ENCODE measurements at regions not wholly inside any gene's neighbourhood (a gene's known extent, or its start where the extent isn't known, plus 50 kb on each side); places are given as distances from the start of the nearest gene placed in this dataset.
"Not testable (repeated sequence)": the region's sequence is repeated elsewhere in the genome, so short reads cannot be mapped to it uniquely, and the experiment has no call there.

GRCh38 chr5:103808464-103809106 is 246.0 kb upstream of the NUDT12 start:
- DNase-seq: no peak

- DNase-seq: no peak
Measured at GRCh38 chr5:103804711-103805110, 242.1 kb upstream of the NUDT12 start.

GRCh38 chr5:103801681-103802080 is 239.1 kb upstream of the NUDT12 start:
- no peak for DNase-seq

- DNase-seq: no peak
Measured at GRCh38 chr5:103800741-103801495, 238.3 kb upstream of the NUDT12 start.

GRCh38 chr5:103793595-103794182 is 231.1 kb upstream of the NUDT12 start:
- no peak for DNase-seq

- DNase-seq: no peak
Measured at GRCh38 chr5:103785569-103785968, 223.0 kb upstream of the NUDT12 start.

GRCh38 chr5:103783669-103784068 is 221.1 kb upstream of the NUDT12 start:
- DNase-seq: no peak

- no peak for DNase-seq
Measured at GRCh38 chr5:103780794-103781193, 218.2 kb upstream of the NUDT12 start.

- DNase-seq: no peak
Measured at GRCh38 chr5:103774721-103775120, 212.1 kb upstream of the NUDT12 start.

GRCh38 chr5:103772248-103772647 is 209.7 kb upstream of the NUDT12 start:
- DNase-seq: no peak

GRCh38 chr5:103764403-103764802 is 201.8 kb upstream of the NUDT12 start:
- DNase-seq: no peak

GRCh38 chr5:103758996-103759395 is 196.4 kb upstream of the NUDT12 start:
- no peak for DNase-seq

GRCh38 chr5:103755974-103756373 is 193.4 kb upstream of the NUDT12 start:
- DNase-seq: no peak

GRCh38 chr5:103745353-103746065 is 182.9 kb upstream of the NUDT12 start:
- DNase-seq: no peak

GRCh38 chr5:103744159-103744558 is 181.6 kb upstream of the NUDT12 start:
- no peak for DNase-seq

GRCh38 chr5:103743421-103743820 is 180.8 kb upstream of the NUDT12 start:
- DNase-seq: no peak

GRCh38 chr5:103741984-103742383 is 179.4 kb upstream of the NUDT12 start:
- DNase-seq: no peak

- not testable (repeated sequence) for DNase-seq
Measured at GRCh38 chr5:103736343-103736742, 173.8 kb upstream of the NUDT12 start.

- no peak for DNase-seq
Measured at GRCh38 chr5:103724271-103724670, 161.7 kb upstream of the NUDT12 start.

- DNase-seq: no peak
Measured at GRCh38 chr5:103721183-103721582, 158.6 kb upstream of the NUDT12 start.

- no peak for DNase-seq
Measured at GRCh38 chr5:103718108-103718507, 155.5 kb upstream of the NUDT12 start.

- no peak for DNase-seq
Measured at GRCh38 chr5:103708601-103709000, 146.0 kb upstream of the NUDT12 start.

GRCh38 chr5:103706939-103707682 is 144.5 kb upstream of the NUDT12 start:
- no peak for DNase-seq

Data from CD4-positive, alpha-beta T cell treated with Interleukin-4 for 4 hours (primary cell).